A673 (cell line): ENCODE measurements at regions not wholly inside any gene's neighbourhood (a gene's known extent, or its start where the extent isn't known, plus 50 kb on each side); places are given as distances from the start of the nearest gene placed in this dataset.

Experiments used
- BruUV-seq: library from RNA; stranded (reverse); fragments of 400-500 nt; replicated peaks from 2 replicates; lab custom pipeline; 2021; lab: Mats Ljungman, UMichigan
- CTCF ChIA-PET: fragments of 300-600 bp; sonication (Branson Sonifier 250); formaldehyde crosslinking; loops from one replicate; lab custom pipeline; 2022; ENCODE audit warnings: antibody characterized with exemption; lab: Charles Lee
- POLR2A ChIA-PET: fragments of 300-600 bp; sonication (Branson Sonifier 250); formaldehyde crosslinking; loops from one replicate; lab custom pipeline; 2022; ENCODE audit warnings: antibody characterized with exemption; ENCODE audit not compliant: low non-redundant PET; lab: Charles Lee
- DNase-seq: peaks from one replicate; pipeline ENCODE4 v3.0.0-alpha.2; 2015; ENCODE audit warnings: low spot score
- H3K27ac ChIP-seq: fragments of 200-600 bp; sonication (generic); 2 replicates; pipeline ENCODE4 v1.5.1; 2016; ENCODE audit warnings: mixed run types, low read depth, mild to moderate bottlenecking, mixed read lengths, antibody characterized with exemption, low read length; ENCODE audit not compliant: poor library complexity, severe bottlenecking
- H3K27me3 ChIP-seq: fragments of 200-600 bp; sonication (generic); replicated peaks from 2 replicates; pipeline ENCODE4 v1.6.1; 2017; ENCODE audit warnings: mixed run types, low read depth, mild to moderate bottlenecking, mixed read lengths, antibody characterized with exemption, low read length; ENCODE audit not compliant: insufficient read depth, poor library complexity
- H3K36me3 ChIP-seq: fragments of 200-600 bp; sonication (generic); 2 replicates; pipeline ENCODE4 v1.6.1; 2016; ENCODE audit warnings: mixed run types, mild to moderate bottlenecking, mixed read lengths, antibody characterized with exemption, low read length; ENCODE audit not compliant: insufficient read depth, poor library complexity, severe bottlenecking
- H3K4me1 ChIP-seq: fragments of 200-600 bp; sonication (generic); 2 replicates; pipeline ENCODE4 v1.6.1; 2017; ENCODE audit warnings: mixed run types, mild to moderate bottlenecking, mixed read lengths, antibody characterized with exemption, low read length; ENCODE audit not compliant: insufficient read depth, poor library complexity, severe bottlenecking
- H3K4me3 ChIP-seq: fragments of 200-600 bp; sonication (generic); 2 replicates; pipeline ENCODE4 v1.5.1; 2016; ENCODE audit warnings: low read depth, mixed run types, mild to moderate bottlenecking, mixed read lengths, low read length; ENCODE audit not compliant: poor library complexity, severe bottlenecking
- H3K9me3 ChIP-seq: fragments of 200-600 bp; sonication (generic); 2 replicates; pipeline ENCODE4 v1.6.1; 2016; ENCODE audit warnings: mixed run types, low read depth, mild to moderate bottlenecking, mixed read lengths, antibody characterized with exemption, low read length; ENCODE audit not compliant: poor library complexity, severe bottlenecking
- EZH2 ChIP-seq: fragments of 200-600 bp; sonication (generic); IDR thresholded peaks from 2 replicates; pipeline ENCODE4 v1.6.1; 2017; ENCODE audit warnings: borderline replicate concordance, low read depth, mild to moderate bottlenecking, mixed read lengths, antibody characterized with exemption, low read length; ENCODE audit not compliant: poor library complexity, severe bottlenecking
- intact Hi-C: fragments of 100-400 bp; cut with micrococcal nuclease; formaldehyde crosslinking; loops from one replicate; pipeline ENCODE4 v1.10.0; 2022; ENCODE audit not compliant: unreplicated experiment
- TF ChIP-seq, protein P1 (sequence below): fragments of 300-800, 200-600 bp; sonication (generic); conservative IDR thresholded peaks from 2 replicates; pipeline ENCODE4 v1.5.1; 2017; ENCODE audit warnings: low read depth, mild to moderate bottlenecking, antibody characterized with exemption, low read length, moderate library complexity, mixed read lengths

DNA sequence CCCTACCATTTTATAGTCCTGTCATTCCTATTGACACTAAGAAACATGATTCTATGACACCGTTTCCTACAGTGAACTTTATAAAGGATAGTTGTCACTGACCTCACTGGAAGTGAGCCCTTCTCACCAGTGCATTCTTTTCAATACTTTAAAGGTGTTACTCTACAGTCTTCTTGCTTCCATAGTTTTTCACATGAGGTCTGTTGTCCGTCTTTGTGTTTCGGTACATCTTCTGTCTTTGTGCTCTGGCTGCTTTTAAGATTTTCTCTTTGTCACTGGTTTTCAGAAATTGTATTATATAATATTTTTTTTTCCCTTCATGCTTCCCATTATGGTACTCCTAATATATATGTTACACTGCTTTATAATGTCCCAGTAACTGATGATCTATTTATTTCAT, 174.2 kb downstream of the KIF20B start:
- TF ChIP-seq EZH2, result no peak
- TF ChIP-seq, protein P1, sequence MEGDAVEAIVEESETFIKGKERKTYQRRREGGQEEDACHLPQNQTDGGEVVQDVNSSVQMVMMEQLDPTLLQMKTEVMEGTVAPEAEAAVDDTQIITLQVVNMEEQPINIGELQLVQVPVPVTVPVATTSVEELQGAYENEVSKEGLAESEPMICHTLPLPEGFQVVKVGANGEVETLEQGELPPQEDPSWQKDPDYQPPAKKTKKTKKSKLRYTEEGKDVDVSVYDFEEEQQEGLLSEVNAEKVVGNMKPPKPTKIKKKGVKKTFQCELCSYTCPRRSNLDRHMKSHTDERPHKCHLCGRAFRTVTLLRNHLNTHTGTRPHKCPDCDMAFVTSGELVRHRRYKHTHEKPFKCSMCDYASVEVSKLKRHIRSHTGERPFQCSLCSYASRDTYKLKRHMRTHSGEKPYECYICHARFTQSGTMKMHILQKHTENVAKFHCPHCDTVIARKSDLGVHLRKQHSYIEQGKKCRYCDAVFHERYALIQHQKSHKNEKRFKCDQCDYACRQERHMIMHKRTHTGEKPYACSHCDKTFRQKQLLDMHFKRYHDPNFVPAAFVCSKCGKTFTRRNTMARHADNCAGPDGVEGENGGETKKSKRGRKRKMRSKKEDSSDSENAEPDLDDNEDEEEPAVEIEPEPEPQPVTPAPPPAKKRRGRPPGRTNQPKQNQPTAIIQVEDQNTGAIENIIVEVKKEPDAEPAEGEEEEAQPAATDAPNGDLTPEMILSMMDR, result no peak
- no peaks in the 10 kb centered on the region for H3K4me1 ChIP-seq
- H3K36me3 ChIP-seq, result no peaks in the 10 kb centered on the region
- no peaks in the 10 kb centered on the region for H3K27me3 ChIP-seq
- H3K27ac ChIP-seq, result no peak overlapping the region
- DNase-seq, result no peak
- CTCF ChIA-PET, result no interaction called here
- POLR2A ChIA-PET, result no interaction called here
- intact Hi-C loops, result no loop called here
- no peaks in the 10 kb centered on the region for H3K9me3 ChIP-seq
- BruUV-seq, result no TSS peak
- no peak overlapping the region for H3K4me3 ChIP-seq

DNA sequence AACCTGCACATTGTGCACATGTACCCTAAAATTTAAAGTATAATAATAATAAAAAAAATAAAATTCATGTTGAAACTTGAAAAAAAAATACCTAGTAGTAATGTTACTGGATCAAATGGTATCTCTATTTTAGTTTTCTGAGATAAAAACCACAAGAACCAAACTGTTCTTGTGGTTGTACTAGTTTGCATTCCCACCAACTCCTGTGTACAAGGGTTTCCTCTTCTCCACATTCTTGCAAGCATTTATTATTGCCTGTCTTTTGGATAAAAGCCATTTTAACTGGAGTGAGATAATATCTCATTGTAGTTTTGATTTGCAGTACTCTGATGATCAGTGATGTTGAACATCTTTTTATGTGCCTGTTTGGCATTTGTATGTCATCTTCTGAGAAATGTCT, 177.7 kb downstream of the KIF20B start:
- TF ChIP-seq, protein P1, result no peak
- TF ChIP-seq EZH2, result no peak
- peaks cover 7% of the 10 kb centered on the region for H3K27me3 ChIP-seq
- CTCF ChIA-PET, result no interaction called here
- H3K36me3 ChIP-seq, result no peaks in the 10 kb centered on the region
- no TSS peak for BruUV-seq
- no peak overlapping the region for H3K4me3 ChIP-seq
- intact Hi-C loops, result no loop called here
- no peak overlapping the region for H3K27ac ChIP-seq
- POLR2A ChIA-PET, result no interaction called here
- no peaks in the 10 kb centered on the region for H3K9me3 ChIP-seq
- no peak for DNase-seq
- no peaks in the 10 kb centered on the region for H3K4me1 ChIP-seq

DNA sequence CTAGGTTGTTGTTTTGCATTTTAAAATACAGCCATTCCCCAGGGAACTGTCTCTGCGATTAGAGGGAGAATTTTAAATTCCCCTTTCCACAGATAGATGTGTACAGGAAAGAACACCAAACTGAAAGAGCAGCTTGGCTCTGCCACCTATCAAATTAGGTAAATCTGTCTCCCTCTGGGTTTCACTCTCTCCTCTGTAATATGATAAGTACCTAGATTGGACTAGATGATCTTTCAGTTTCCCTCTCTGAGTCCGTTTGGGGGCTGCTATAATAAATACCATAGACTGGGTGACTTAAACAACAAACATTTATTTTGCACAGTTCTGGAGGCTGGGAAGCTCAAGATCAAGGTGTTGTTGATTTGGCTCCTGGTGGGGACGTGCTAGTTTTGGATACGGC, 186.0 kb downstream of the KIF20B start:
- intact Hi-C loops, result no loop called here
- CTCF ChIA-PET, result no interaction called here
- POLR2A ChIA-PET, result no interaction called here
- no peak for DNase-seq
- BruUV-seq, result no TSS peak
- no peaks in the 10 kb centered on the region for H3K4me1 ChIP-seq
- H3K27ac ChIP-seq, result no peak overlapping the region
- H3K4me3 ChIP-seq, result no peak overlapping the region
- no peaks in the 10 kb centered on the region for H3K36me3 ChIP-seq
- TF ChIP-seq, protein P1, result no peak
- no peak for TF ChIP-seq EZH2
- peaks cover 16% of the 10 kb centered on the region for H3K27me3 ChIP-seq
- no peaks in the 10 kb centered on the region for H3K9me3 ChIP-seq
